Stomach (tissue), 8 donors: ENCODE measurements at regions not wholly inside any gene's neighbourhood (a gene's known extent, or its start where the extent isn't known, plus 50 kb on each side); places are given as distances from the start of the nearest gene placed in this dataset.

Source experiments
- DNase-seq, 2 donors: peaks; one replicate each; pipeline versions ENCODE4 v3.0.0 to v3.0.0-alpha.2; 2013 to 2019
- H3K27ac ChIP-seq, 5 donors: fragments of 200-600 bp in 4 of 5; sonication (generic) in 4 of 5; one replicate each; pipeline ENCODE4 v1.5.1; 2013 to 2019; ENCODE audit warnings: mild to moderate bottlenecking in 1 of 5, moderate library complexity in 1 of 5
- H3K27me3 ChIP-seq, 3 donors: fragments of 200-600 bp; sonication (generic); one replicate each; pipeline ENCODE4 v1.5.1; 2017 to 2019; ENCODE audit warnings: mixed run types in 1 of 3
- H3K36me3 ChIP-seq, 4 donors: fragments of 200-600 bp; sonication (generic); 1 replicate in 3 of 4; 2 replicates in 1 of 4; pipeline ENCODE4 v1.5.1; 2016 to 2019
- H3K4me1 ChIP-seq, 4 donors: fragments of 200-600 bp; sonication (generic); one replicate each; pipeline ENCODE4 v1.5.1; 2016 to 2019
- H3K4me3 ChIP-seq, 4 donors: fragments of 200-600 bp; sonication (generic) in 3 of 4; one replicate each; pipeline ENCODE4 v1.5.1; 2016 to 2019; ENCODE audit warnings: mild to moderate bottlenecking in 1 of 4
- H3K9me3 ChIP-seq, 4 donors: fragments of 200-600 bp; sonication (generic); one replicate each; pipeline ENCODE4 v1.5.1; 2016 to 2019
- EP300 ChIP-seq: sonication (generic); formaldehyde crosslinking; IDR thresholded peaks from one replicate; pipeline ENCODE4 v1.6.1; 2017; ENCODE audit warnings: antibody characterized with exemption
- POLR2A ChIP-seq, 4 donors: fragments of 450-650 bp; IDR thresholded peaks; one replicate each; pipeline ENCODE4 v1.6.1; 2016; ENCODE audit warnings: antibody characterized with exemption in 4 of 4, control low read depth in 2 of 4, mild to moderate bottlenecking in 1 of 4, moderate library complexity in 1 of 4
- POLR2AphosphoS5 ChIP-seq, 3 donors: sonication (generic); formaldehyde crosslinking; IDR thresholded peaks; one replicate each; pipeline ENCODE4 v1.6.1; 2016; ENCODE audit warnings: antibody characterized with exemption in 3 of 3
- WGBS, 5 donors: extraction: QIAGEN DNeasy Blood & Tissue Kit in 3 of 5; methylation state at CpG; one replicate each; pipeline versions ENCODE4 v1.1.5 to v1.1.7; 2013 to 2018; 5-methylcytosine and 5-hydroxymethylcytosine counted together
- intact Hi-C: fragments of 100-400 bp; cut with DNase I; formaldehyde crosslinking; loops from one replicate; pipeline ENCODE4 v1.15.1; 2023; ENCODE audit warnings: low total_unique reads
- TF ChIP-seq, protein P1 (sequence below), 7 experiments: fragments of 450-650 bp in 4 of 7; fragments of 200-600 bp in 3 of 7; sonication (generic) in 3 of 7; IDR thresholded peaks; one replicate each; pipeline ENCODE4 v1.5.1; 2016 to 2019; ENCODE audit warnings: antibody characterized with exemption in 7 of 7, control low read depth in 2 of 7, mild to moderate bottlenecking in 1 of 7
- donor health status: healthy with polysubstance abuse.
- donor health status: Bipolar disorder and iron deficiency.
- donor health status: healthy.

GRCh38 chr13:39119422-39119821 is 81.2 kb downstream of the NHLRC3 start:
- no peak for DNase-seq
- Histone ChIP-seq H3K4me1 (no peaks in the 10 kb centered on the region), H3K4me3 (no peak overlapping the region)

DNA sequence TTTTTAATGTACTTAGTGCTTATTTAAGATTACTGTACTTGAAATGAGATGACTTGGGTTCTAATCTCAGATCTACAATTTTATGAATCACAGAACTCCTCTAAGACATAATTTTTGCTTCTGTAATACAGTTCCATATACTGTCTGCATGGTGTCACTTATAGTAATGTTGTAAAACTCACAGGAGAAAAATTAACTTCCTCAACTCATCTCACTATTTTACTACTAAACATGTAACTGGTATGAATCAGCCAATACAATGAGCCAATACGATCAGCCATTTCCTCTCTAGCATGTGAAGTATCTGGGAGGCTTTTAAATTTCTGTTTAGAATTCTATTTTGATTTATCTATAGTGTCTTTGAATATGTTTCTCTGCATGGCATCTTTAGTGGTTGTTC is 85.3 kb downstream of the NHLRC3 start:
- Histone ChIP-seq H3K36me3 (no peaks in the 10 kb centered on the region), H3K9me3 (peaks cover 0 to 7% (median 3%) of the 10 kb centered on the region in 4 donors)

More at GRCh38 chr13:39119422-39119821, 81.2 kb downstream of the NHLRC3 start:
- no peak overlapping the region for H3K27ac ChIP-seq
- TF ChIP-seq, protein P1, sequence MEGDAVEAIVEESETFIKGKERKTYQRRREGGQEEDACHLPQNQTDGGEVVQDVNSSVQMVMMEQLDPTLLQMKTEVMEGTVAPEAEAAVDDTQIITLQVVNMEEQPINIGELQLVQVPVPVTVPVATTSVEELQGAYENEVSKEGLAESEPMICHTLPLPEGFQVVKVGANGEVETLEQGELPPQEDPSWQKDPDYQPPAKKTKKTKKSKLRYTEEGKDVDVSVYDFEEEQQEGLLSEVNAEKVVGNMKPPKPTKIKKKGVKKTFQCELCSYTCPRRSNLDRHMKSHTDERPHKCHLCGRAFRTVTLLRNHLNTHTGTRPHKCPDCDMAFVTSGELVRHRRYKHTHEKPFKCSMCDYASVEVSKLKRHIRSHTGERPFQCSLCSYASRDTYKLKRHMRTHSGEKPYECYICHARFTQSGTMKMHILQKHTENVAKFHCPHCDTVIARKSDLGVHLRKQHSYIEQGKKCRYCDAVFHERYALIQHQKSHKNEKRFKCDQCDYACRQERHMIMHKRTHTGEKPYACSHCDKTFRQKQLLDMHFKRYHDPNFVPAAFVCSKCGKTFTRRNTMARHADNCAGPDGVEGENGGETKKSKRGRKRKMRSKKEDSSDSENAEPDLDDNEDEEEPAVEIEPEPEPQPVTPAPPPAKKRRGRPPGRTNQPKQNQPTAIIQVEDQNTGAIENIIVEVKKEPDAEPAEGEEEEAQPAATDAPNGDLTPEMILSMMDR (IDR thresholded peaks at IDR 0.05): no peak
- TF ChIP-seq POLR2AphosphoS5 (IDR thresholded peaks at IDR 0.05) (no peak), POLR2A (IDR thresholded peaks at IDR 0.05) (no peak), EP300 (no peak)
- no peaks in the 10 kb centered on the region for H3K27me3 ChIP-seq
- intact Hi-C loops: no loop called here
- no peaks in the 10 kb centered on the region for H3K36me3 ChIP-seq
- 86 to 100% (median 97%) methylated on average over 1 of the region's 1 CpG; no CpG with 5 or more reads in 1 of the 5 donors for WGBS, 5 donors
- peaks cover 0 to 10% (median 5%) of the 10 kb centered on the region in 4 donors for H3K9me3 ChIP-seq

GRCh38 chr13:39129213-39129612 is 91.0 kb downstream of the NHLRC3 start:
- Histone ChIP-seq H3K27ac (no peak overlapping the region), H3K9me3 (no peaks in the 10 kb centered on the region), H3K4me1 (no peaks in the 10 kb centered on the region), H3K4me3 (no peak overlapping the region), H3K27me3 (no peaks in the 10 kb centered on the region), H3K36me3 (no peaks in the 10 kb centered on the region)
- TF ChIP-seq, protein P1 (IDR thresholded peaks at IDR 0.05): no peak
- no peak for TF ChIP-seq EP300
- TF ChIP-seq POLR2AphosphoS5 (IDR thresholded peaks at IDR 0.05): no peak
- no peak for TF ChIP-seq POLR2A (IDR thresholded peaks at IDR 0.05)
- intact Hi-C loops: no loop called here
- DNase-seq: no peak
- WGBS, 5 donors: 57 to 65% (median 61%) methylated on average over 6 of the region's 6 CpGs

More for the DNA sequence above, 85.3 kb downstream of the NHLRC3 start:
- Histone ChIP-seq H3K4me3 (no peak overlapping the region), H3K27me3 (no peaks in the 10 kb centered on the region), H3K4me1 (no peaks in the 10 kb centered on the region), H3K27ac (no peak overlapping the region)
- intact Hi-C loops: no loop called here
- no peak for DNase-seq
- TF ChIP-seq POLR2AphosphoS5 (IDR thresholded peaks at IDR 0.05): no peak
- no peak for TF ChIP-seq EP300
- TF ChIP-seq, protein P1 (IDR thresholded peaks at IDR 0.05): no peak
- no peak for TF ChIP-seq POLR2A (IDR thresholded peaks at IDR 0.05)
- WGBS, 5 donors: 66 to 81% (median 69%) methylated on average over 1 of the region's 1 CpG

DNA sequence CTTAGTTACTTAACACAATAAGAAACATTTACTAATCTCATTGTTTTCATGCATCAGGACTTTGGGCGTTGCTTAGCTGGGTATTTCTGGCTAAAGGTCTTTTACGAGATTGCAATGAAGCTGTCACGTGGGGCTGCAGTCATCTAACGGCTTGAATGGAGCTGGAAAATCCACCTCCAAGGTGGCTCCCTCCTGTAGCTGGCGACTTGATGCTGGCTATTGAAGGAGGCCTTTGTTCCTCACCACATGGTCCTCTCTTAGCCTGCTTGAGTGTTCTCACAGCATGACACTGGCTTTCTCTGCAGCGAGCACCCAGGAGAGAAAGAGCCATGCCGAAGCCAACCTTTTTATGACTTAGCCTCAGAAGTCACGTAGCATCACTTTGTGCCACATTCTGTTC is 92.0 kb downstream of the NHLRC3 start:
- H3K27ac ChIP-seq: no peak overlapping the region
- no peak overlapping the region for H3K4me3 ChIP-seq
- no peaks in the 10 kb centered on the region for H3K27me3 ChIP-seq
- no peaks in the 10 kb centered on the region for H3K9me3 ChIP-seq
- WGBS, 5 donors: 76 to 88% (median 86%) methylated on average over 8 of the region's 8 CpGs
- no peaks in the 10 kb centered on the region for H3K36me3 ChIP-seq
- intact Hi-C loops: no loop called here
- no peak for DNase-seq
- TF ChIP-seq POLR2A (IDR thresholded peaks at IDR 0.05) (no peak), EP300 (no peak), POLR2AphosphoS5 (IDR thresholded peaks at IDR 0.05) (no peak)
- TF ChIP-seq, protein P1 (IDR thresholded peaks at IDR 0.05): no peak
- no peaks in the 10 kb centered on the region for H3K4me1 ChIP-seq
